Brain microvascular endothelial cell (primary cell): ENCODE measurements at regions not wholly inside any gene's neighbourhood (a gene's known extent, or its start where the extent isn't known, plus 50 kb on each side); places are given as distances from the start of the nearest gene placed in this dataset.

Experiments
- DNase-seq: peaks from one replicate; pipeline ENCODE4 v3.0.0-alpha.2; 2020
- H3K27ac ChIP-seq: fragments of 250-450 bp; sonication (Bioruptor Pico); 2 replicates; pipeline ENCODE4 v1.5.1; 2020; ENCODE audit warnings: mild to moderate bottlenecking, moderate library complexity
- H3K27me3 ChIP-seq: fragments of 250-450 bp; sonication (Bioruptor Pico); replicated peaks from 2 replicates; pipeline ENCODE4 v1.5.1; 2020; ENCODE audit warnings: mild to moderate bottlenecking
- H3K36me3 ChIP-seq: fragments of 250-450 bp; sonication (Bioruptor Pico); replicated peaks from 2 replicates; pipeline ENCODE4 v1.5.1; 2020; ENCODE audit warnings: mild to moderate bottlenecking
- H3K4me3 ChIP-seq: 2 replicates; pipeline ENCODE4 v1.5.1; 2011; ENCODE audit warnings: low read depth, mild to moderate bottlenecking, control low read depth, low read length, moderate library complexity
- in situ Hi-C: cut with HindIII; loops from 2 replicates; pipeline ENCODE4 v1.10.0; 2017; ENCODE audit warnings: low sequenced_read_pairs, low pct_ligation_motif_present
- TF ChIP-seq, protein P1 (sequence below): IDR thresholded peaks from 2 replicates; pipeline ENCODE4 v1.5.1; 2011; ENCODE audit warnings: low read depth, mild to moderate bottlenecking, moderate library complexity, low read length, control low read depth, inconsistent platforms; ENCODE audit errors: missing control alignments

DNA sequence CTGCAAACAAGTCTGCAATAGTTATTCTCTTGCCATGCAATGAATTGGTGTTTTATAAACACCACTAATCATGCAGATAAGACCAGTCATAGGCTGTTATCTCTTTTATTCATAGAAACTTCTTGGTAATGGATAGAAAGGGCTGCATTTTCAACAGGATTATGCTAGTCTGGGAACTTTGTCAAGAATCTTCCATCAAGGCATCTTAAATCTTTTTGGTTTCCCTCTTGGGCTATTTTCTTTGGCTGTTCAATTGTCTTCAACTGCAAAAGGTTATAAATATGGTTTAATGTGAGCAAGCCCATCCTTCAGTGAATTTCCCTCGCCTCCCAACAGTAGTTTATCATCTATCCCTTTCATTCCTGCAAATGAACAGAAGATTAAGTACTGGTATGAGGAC, 59.0 kb upstream of the MINAR1 start:
- in situ Hi-C loops: no loop called here
- no peak overlapping the region for H3K27ac ChIP-seq
- no peaks in the 10 kb centered on the region for H3K27me3 ChIP-seq
- DNase-seq: no peak
- H3K36me3 ChIP-seq: no peaks in the 10 kb centered on the region
- no peak overlapping the region for H3K4me3 ChIP-seq
- TF ChIP-seq, protein P1, sequence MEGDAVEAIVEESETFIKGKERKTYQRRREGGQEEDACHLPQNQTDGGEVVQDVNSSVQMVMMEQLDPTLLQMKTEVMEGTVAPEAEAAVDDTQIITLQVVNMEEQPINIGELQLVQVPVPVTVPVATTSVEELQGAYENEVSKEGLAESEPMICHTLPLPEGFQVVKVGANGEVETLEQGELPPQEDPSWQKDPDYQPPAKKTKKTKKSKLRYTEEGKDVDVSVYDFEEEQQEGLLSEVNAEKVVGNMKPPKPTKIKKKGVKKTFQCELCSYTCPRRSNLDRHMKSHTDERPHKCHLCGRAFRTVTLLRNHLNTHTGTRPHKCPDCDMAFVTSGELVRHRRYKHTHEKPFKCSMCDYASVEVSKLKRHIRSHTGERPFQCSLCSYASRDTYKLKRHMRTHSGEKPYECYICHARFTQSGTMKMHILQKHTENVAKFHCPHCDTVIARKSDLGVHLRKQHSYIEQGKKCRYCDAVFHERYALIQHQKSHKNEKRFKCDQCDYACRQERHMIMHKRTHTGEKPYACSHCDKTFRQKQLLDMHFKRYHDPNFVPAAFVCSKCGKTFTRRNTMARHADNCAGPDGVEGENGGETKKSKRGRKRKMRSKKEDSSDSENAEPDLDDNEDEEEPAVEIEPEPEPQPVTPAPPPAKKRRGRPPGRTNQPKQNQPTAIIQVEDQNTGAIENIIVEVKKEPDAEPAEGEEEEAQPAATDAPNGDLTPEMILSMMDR: no peak

DNA sequence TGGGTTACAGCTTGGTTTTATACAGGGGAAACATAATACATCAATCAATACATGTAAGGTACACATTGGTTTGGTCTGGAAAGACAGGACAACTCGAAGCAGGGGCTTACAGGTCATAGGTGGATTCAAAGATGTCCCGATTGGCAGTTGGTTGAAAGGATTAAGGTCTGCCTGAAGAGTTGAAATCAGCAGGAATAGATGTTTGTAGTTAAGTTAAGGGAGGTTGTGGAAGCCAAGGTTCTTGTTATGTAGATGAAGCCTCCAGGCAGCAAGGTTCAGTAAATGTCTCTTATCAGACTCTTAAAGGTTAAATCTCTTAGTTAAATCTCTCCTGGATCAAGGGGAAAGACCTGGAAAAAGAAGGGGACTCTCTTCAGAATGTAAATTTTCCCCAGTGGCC, 58.4 kb upstream of the MINAR1 start:
- H3K27ac ChIP-seq: no peak overlapping the region

DNA sequence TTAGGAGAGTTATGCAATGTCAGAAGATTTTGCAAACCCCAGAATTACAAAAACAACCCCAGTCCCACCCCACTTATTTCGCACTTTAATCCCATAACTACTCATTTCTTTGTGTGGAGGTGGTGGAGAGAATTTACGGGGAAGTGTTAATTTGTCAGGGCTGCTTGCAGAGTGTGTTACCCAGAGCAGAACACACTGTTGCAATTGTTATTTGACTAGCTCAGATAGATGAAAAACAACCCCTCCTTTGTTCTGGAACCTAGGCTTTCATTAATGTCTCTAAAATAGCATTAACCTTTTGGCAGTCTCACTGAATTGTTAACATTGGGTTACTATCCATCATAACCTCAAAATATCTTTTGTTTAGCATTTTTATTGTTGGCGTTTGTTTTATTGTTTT, 55.8 kb upstream of the MINAR1 start:
- no peaks in the 10 kb centered on the region for H3K27me3 ChIP-seq
- no peak overlapping the region for H3K4me3 ChIP-seq
- in situ Hi-C loops: no loop called here
- TF ChIP-seq, protein P1: no peak
- DNase-seq: no peak
- H3K27ac ChIP-seq: no peak overlapping the region
- H3K36me3 ChIP-seq: no peaks in the 10 kb centered on the region

More for the DNA sequence above, 58.4 kb upstream of the MINAR1 start:
- TF ChIP-seq, protein P1: no peak
- Histone ChIP-seq H3K4me3 (no peak overlapping the region), H3K36me3 (no peaks in the 10 kb centered on the region), H3K27me3 (no peaks in the 10 kb centered on the region)
- in situ Hi-C loops: no loop called here
- no peak for DNase-seq

DNA sequence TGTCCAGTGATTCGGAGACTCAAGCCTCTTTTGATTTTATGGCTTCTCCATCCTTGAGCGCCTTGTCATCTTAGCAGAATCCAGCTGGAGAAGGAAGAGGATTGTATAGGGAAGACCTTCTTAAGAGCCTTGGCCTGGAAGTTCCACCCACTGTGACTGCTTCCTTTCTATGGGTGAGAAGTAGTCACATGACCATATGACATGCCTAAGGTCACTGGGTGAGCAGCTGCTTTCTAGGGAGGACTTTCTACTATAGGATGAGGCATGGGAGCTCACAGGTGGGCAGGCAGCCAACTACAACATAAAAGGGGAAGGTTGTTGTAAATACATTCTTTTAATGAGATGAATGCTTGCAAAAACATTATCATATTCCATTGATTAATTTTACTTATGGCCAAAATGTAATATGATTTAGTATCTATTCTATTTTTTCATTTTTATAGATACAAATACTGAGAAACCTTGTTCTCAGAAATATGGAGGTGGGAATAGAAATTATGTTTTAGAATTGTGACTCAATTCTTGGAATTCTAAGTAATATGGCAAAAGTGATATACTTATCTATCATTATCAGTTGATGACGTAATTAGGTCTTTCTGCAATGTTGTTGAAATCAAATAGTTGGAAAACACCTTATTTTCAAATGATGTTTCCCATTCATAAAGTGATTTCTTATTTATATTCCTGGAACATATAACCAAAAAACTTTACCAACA, 53.6 kb upstream of the MINAR1 start:
- DNase-seq: no peak
- TF ChIP-seq, protein P1: no peak
- H3K27me3 ChIP-seq: no peaks in the 10 kb centered on the region
- in situ Hi-C loops: no loop called here
- no peaks in the 10 kb centered on the region for H3K36me3 ChIP-seq
- no peak overlapping the region for H3K4me3 ChIP-seq
- H3K27ac ChIP-seq: no peak overlapping the region

DNA sequence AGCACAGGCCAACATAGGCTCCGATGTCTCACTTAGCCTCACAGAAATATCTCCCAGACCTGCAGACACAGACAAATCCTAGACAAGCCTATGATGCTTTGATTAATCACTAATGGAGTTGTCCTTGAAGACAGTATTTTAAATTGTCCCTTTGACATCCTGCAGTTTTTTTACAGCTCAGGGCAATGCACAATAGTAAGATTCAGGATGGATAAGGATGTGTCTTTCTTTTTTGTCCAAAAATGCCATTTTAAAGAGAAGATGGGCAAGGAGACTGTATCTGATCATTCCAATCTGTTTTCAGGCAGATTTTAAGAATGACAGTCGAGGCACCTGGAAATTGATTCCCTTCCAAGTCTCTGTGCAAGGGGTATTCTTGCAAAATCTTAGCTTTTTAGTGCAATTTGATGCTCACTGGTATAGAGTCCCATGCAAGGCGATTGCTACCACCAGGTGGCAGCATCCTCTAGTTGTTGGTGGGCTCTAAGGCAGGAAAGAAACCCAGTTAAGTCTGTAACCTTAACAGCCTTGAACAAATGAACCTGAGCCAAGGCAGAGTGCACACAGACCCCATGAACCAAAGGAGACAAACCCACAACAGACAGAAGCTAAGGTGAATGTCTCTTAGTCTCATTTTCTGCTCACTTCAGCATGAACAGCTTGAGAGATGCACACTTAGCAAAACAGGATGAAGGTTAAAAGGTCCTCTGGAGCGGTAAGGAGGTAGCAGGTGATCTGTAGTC, 51.2 kb upstream of the MINAR1 start:
- Histone ChIP-seq H3K4me3 (no peak overlapping the region), H3K27me3 (no peaks in the 10 kb centered on the region), H3K27ac (no peak overlapping the region), H3K36me3 (no peaks in the 10 kb centered on the region)
- TF ChIP-seq, protein P1: peak; percentile 95
- in situ Hi-C loops: no loop called here
- DNase-seq: peak; percentile 66
